SK-N-SH (cell line): ENCODE measurements at regions not wholly inside any gene's neighbourhood (a gene's known extent, or its start where the extent isn't known, plus 50 kb on each side); places are given as distances from the start of the nearest gene placed in this dataset.

Experiments used
- CTCF ChIP-seq: fragments of 200-600 bp; sonication (generic); IDR thresholded peaks from 2 replicates; pipeline ENCODE4 v1.6.1; 2017; ENCODE audit warnings: antibody characterized with exemption, mild to moderate bottlenecking, moderate library complexity
- MXI1 ChIP-seq: IDR thresholded peaks from 2 replicates; pipeline ENCODE4 v1.6.1; 2012; ENCODE audit warnings: mild to moderate bottlenecking, low read depth, low read length, improper control_type of control experiment
- RAD21 ChIP-seq: IDR thresholded peaks from 2 replicates; pipeline ENCODE4 v1.6.1; 2012; ENCODE audit warnings: mild to moderate bottlenecking, low read length
- ZBTB33 ChIP-seq: IDR thresholded peaks from 2 replicates; pipeline ENCODE4 v1.4.0; 2012; ENCODE audit warnings: low read depth, borderline replicate concordance

GRCh38 chr2:19454125-19454524 is 95.7 kb upstream of the OSR1 start:
- TF ChIP-seq CTCF (no peak), RAD21 (no peak), MXI1 (no peak), ZBTB33 (no peak)
